Neutrophil (primary cell): ENCODE measurements at regions not wholly inside any gene's neighbourhood (a gene's known extent, or its start where the extent isn't known, plus 50 kb on each side); places are given as distances from the start of the nearest gene placed in this dataset.

Source experiments
- H3K27ac ChIP-seq: fragments of 200-600 bp; sonication (generic); 2 replicates; pipeline ENCODE4 v1.5.1; 2016; ENCODE audit warnings: mild to moderate bottlenecking, moderate library complexity
- H3K27me3 ChIP-seq: fragments of 200-600 bp; sonication (generic); 2 replicates; pipeline ENCODE4 v1.6.0; 2016; ENCODE audit warnings: mild to moderate bottlenecking
- H3K36me3 ChIP-seq: fragments of 200-600 bp; sonication (generic); 2 replicates; pipeline ENCODE4 v1.5.1; 2017
- H3K4me1 ChIP-seq, 2 experiments: fragments of 200-600 bp in 1 of 2; sonication (generic) in 1 of 2; 1 replicate in 1 of 2; 2 replicates in 1 of 2; pipeline versions ENCODE4 v1.5.1 to v1.6.1; 2013 to 2016; ENCODE audit warnings: low read depth in 1 of 2, low read length in 1 of 2, mild to moderate bottlenecking in 1 of 2, moderate library complexity in 1 of 2; ENCODE audit not compliant: control insufficient read depth in 1 of 2, insufficient read depth in 1 of 2
- H3K4me3 ChIP-seq, 2 experiments: fragments of 200-600 bp in 1 of 2; sonication (generic) in 1 of 2; 1 replicate in 1 of 2; 2 replicates in 1 of 2; pipeline ENCODE4 v1.5.1; 2013 to 2016; ENCODE audit warnings: low read depth in 1 of 2, low read length in 1 of 2, mild to moderate bottlenecking in 1 of 2, moderate library complexity in 1 of 2
- H3K9me3 ChIP-seq: fragments of 200-600 bp; sonication (generic); 2 replicates; pipeline ENCODE4 v1.5.1; 2016
- TF ChIP-seq, protein P1 (sequence below): fragments of 200-600 bp; sonication (generic); IDR thresholded peaks from 2 replicates; pipeline ENCODE4 v1.5.1; 2016; ENCODE audit warnings: antibody characterized with exemption

DNA sequence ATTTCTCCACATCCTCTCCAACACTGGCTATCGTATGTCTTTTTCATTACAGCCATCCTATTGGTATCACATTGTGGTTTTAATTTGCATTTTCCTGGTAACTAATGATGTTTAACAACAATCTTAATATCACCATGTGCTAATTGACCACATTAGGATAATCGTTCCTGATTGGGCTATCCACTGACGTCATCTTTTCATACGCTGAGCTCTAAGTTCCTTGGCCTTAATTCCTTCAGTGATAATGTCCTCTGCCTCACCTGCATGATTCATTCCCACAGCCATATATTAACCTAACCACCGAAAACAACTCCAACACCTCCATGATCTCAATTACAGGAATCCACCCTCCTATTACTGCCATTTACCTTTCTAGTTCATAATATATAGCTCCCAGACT lies 547.9 kb upstream of the BRINP1 start:
- Histone ChIP-seq H3K36me3 (no peaks in the 10 kb centered on the region), H3K4me3 (no peak overlapping the region), H3K27me3 (no peaks in the 10 kb centered on the region), H3K4me1 (no peaks in the 10 kb centered on the region), H3K9me3 (no peaks in the 10 kb centered on the region), H3K27ac (no peak overlapping the region)
- TF ChIP-seq, protein P1, sequence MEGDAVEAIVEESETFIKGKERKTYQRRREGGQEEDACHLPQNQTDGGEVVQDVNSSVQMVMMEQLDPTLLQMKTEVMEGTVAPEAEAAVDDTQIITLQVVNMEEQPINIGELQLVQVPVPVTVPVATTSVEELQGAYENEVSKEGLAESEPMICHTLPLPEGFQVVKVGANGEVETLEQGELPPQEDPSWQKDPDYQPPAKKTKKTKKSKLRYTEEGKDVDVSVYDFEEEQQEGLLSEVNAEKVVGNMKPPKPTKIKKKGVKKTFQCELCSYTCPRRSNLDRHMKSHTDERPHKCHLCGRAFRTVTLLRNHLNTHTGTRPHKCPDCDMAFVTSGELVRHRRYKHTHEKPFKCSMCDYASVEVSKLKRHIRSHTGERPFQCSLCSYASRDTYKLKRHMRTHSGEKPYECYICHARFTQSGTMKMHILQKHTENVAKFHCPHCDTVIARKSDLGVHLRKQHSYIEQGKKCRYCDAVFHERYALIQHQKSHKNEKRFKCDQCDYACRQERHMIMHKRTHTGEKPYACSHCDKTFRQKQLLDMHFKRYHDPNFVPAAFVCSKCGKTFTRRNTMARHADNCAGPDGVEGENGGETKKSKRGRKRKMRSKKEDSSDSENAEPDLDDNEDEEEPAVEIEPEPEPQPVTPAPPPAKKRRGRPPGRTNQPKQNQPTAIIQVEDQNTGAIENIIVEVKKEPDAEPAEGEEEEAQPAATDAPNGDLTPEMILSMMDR, result no peak

DNA sequence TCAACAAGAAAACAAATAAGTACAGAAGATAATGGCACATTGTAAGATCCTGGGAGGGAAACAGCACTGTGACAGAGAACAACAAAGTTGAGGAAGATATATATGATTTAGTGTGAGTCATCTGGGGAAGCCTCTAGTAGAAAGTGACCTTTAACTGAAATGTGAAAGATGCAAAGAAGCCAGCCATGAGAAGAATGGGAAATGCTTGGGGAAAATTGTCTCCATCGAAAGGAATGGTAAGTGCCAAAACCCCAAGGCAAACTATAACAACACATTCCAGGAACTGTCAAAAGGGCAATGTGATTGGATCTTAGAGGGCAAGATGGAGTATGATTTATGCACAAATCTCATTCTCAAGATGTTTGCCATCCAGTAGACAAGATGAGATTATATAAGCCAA lies 537.8 kb upstream of the BRINP1 start:
- H3K4me1 ChIP-seq, result no peaks in the 10 kb centered on the region

GRCh38 chr9:119905724-119906123 lies 536.5 kb upstream of the BRINP1 start:
- no peaks in the 10 kb centered on the region for H3K36me3 ChIP-seq
- H3K4me1 ChIP-seq, result no peaks in the 10 kb centered on the region
- H3K27ac ChIP-seq, result no peak overlapping the region
- H3K4me3 ChIP-seq, result no peak overlapping the region
- TF ChIP-seq, protein P1, result no peak
- H3K9me3 ChIP-seq, result no peaks in the 10 kb centered on the region
- no peaks in the 10 kb centered on the region for H3K27me3 ChIP-seq

More for the DNA sequence above, 537.8 kb upstream of the BRINP1 start:
- Histone ChIP-seq H3K36me3 (no peaks in the 10 kb centered on the region), H3K27ac (no peak overlapping the region), H3K9me3 (no peaks in the 10 kb centered on the region), H3K4me3 (no peak overlapping the region), H3K27me3 (no peaks in the 10 kb centered on the region)
- TF ChIP-seq, protein P1, result no peak

GRCh38 chr9:119903851-119904250 lies 534.6 kb upstream of the BRINP1 start:
- no peaks in the 10 kb centered on the region for H3K4me1 ChIP-seq
- no peak overlapping the region for H3K4me3 ChIP-seq
- no peaks in the 10 kb centered on the region for H3K9me3 ChIP-seq
- no peaks in the 10 kb centered on the region for H3K36me3 ChIP-seq
- H3K27me3 ChIP-seq, result no peaks in the 10 kb centered on the region
- TF ChIP-seq, protein P1, result no peak
- H3K27ac ChIP-seq, result no peak overlapping the region

GRCh38 chr9:119902611-119903010 lies 533.4 kb upstream of the BRINP1 start:
- Histone ChIP-seq H3K4me1 (no peaks in the 10 kb centered on the region), H3K9me3 (no peaks in the 10 kb centered on the region), H3K4me3 (no peak overlapping the region), H3K27me3 (no peaks in the 10 kb centered on the region), H3K36me3 (no peaks in the 10 kb centered on the region), H3K27ac (no peak overlapping the region)
- TF ChIP-seq, protein P1, result no peak

GRCh38 chr9:119898316-119898715 lies 529.1 kb upstream of the BRINP1 start:
- Histone ChIP-seq H3K36me3 (no peaks in the 10 kb centered on the region), H3K27ac (no peak overlapping the region), H3K4me1 (no peaks in the 10 kb centered on the region), H3K27me3 (no peaks in the 10 kb centered on the region), H3K9me3 (no peaks in the 10 kb centered on the region), H3K4me3 (no peak overlapping the region)
- TF ChIP-seq, protein P1, result no peak
